ENCODE measurements at regions not wholly inside any gene's neighbourhood (a gene's known extent, or its start where the extent isn't known, plus 50 kb on each side); places are given as distances from the start of the nearest gene placed in this dataset.

GRCh38 chr12:127060933-127061332, 1206.0 kb upstream of the TMEM132C start:
- H3K4me3 ChIP-seq (ENCODE audit: low read depth, low read length) = no peak overlapping the region
- H3K27ac ChIP-seq = no peak overlapping the region
- in situ Hi-C loops (cut with HindIII; ENCODE audit: low pct_ligation_motif_present, low sequenced_read_pairs) = no loop called here
- no peaks in the 10 kb centered on the region for H3K36me3 ChIP-seq (replicated peaks)
- DNase-seq = no peak
- TF ChIP-seq, protein P1, sequence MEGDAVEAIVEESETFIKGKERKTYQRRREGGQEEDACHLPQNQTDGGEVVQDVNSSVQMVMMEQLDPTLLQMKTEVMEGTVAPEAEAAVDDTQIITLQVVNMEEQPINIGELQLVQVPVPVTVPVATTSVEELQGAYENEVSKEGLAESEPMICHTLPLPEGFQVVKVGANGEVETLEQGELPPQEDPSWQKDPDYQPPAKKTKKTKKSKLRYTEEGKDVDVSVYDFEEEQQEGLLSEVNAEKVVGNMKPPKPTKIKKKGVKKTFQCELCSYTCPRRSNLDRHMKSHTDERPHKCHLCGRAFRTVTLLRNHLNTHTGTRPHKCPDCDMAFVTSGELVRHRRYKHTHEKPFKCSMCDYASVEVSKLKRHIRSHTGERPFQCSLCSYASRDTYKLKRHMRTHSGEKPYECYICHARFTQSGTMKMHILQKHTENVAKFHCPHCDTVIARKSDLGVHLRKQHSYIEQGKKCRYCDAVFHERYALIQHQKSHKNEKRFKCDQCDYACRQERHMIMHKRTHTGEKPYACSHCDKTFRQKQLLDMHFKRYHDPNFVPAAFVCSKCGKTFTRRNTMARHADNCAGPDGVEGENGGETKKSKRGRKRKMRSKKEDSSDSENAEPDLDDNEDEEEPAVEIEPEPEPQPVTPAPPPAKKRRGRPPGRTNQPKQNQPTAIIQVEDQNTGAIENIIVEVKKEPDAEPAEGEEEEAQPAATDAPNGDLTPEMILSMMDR (IDR thresholded peaks at IDR 0.05; ENCODE audit: low read depth, low read length, missing control alignments) = no peak
- no peaks in the 10 kb centered on the region for H3K27me3 ChIP-seq (replicated peaks)

GRCh38 chr12:127063339-127064072, 1203.5 kb upstream of the TMEM132C start:
- no peaks in the 10 kb centered on the region for H3K36me3 ChIP-seq (replicated peaks)
- TF ChIP-seq, protein P1 (IDR thresholded peaks at IDR 0.05; ENCODE audit: low read depth, low read length, missing control alignments) = no peak
- H3K27me3 ChIP-seq (replicated peaks) = no peaks in the 10 kb centered on the region
- no peak overlapping the region for H3K4me3 ChIP-seq (ENCODE audit: low read depth, low read length)
- DNase-seq = no peak
- in situ Hi-C loops (cut with HindIII; ENCODE audit: low pct_ligation_motif_present, low sequenced_read_pairs) = no loop called here
- H3K27ac ChIP-seq = no peak overlapping the region

GRCh38 chr12:127064207-127064606, 1202.8 kb upstream of the TMEM132C start:
- H3K36me3 ChIP-seq (replicated peaks) = no peaks in the 10 kb centered on the region
- H3K4me3 ChIP-seq (ENCODE audit: low read depth, low read length) = no peak overlapping the region
- in situ Hi-C loops (cut with HindIII; ENCODE audit: low pct_ligation_motif_present, low sequenced_read_pairs) = no loop called here
- no peak for DNase-seq
- no peaks in the 10 kb centered on the region for H3K27me3 ChIP-seq (replicated peaks)
- TF ChIP-seq, protein P1 (IDR thresholded peaks at IDR 0.05; ENCODE audit: low read depth, low read length, missing control alignments) = no peak
- no peak overlapping the region for H3K27ac ChIP-seq

DNA sequence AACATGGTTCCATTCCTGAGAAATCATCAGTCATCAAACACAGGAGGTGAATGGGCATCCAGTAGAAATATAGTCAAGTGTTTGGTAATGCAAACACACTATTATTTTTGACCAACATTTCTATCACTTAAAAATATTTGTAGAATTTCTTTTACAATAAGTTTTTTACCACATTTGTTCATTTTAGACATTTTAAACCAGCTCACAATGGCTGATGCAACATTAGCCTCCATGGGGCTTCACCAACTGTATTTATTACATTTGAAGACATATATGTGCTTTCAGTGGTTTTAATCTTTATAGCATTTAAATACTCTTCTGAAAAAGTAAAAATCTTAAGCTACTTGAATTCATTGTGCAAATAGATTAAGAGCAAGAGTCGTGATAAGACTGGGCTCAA, 1201.4 kb upstream of the TMEM132C start:
- H3K4me3 ChIP-seq (ENCODE audit: low read depth, low read length) = no peak overlapping the region
- no peaks in the 10 kb centered on the region for H3K36me3 ChIP-seq (replicated peaks)
- no peaks in the 10 kb centered on the region for H3K27me3 ChIP-seq (replicated peaks)
- in situ Hi-C loops (cut with HindIII; ENCODE audit: low pct_ligation_motif_present, low sequenced_read_pairs) = no loop called here
- no peak for DNase-seq
- no peak overlapping the region for H3K27ac ChIP-seq
- TF ChIP-seq, protein P1 (IDR thresholded peaks at IDR 0.05; ENCODE audit: low read depth, low read length, missing control alignments) = no peak

GRCh38 chr12:127070515-127071157, 1196.3 kb upstream of the TMEM132C start:
- in situ Hi-C loops (cut with HindIII; ENCODE audit: low pct_ligation_motif_present, low sequenced_read_pairs) = no loop called here
- H3K4me3 ChIP-seq (ENCODE audit: low read depth, low read length) = no peak overlapping the region
- no peak for DNase-seq
- TF ChIP-seq, protein P1 (IDR thresholded peaks at IDR 0.05; ENCODE audit: low read depth, low read length, missing control alignments) = no peak
- H3K36me3 ChIP-seq (replicated peaks) = no peaks in the 10 kb centered on the region
- H3K27ac ChIP-seq = no peak overlapping the region
- H3K27me3 ChIP-seq (replicated peaks) = no peaks in the 10 kb centered on the region
